ENCODE measurements at regions not wholly inside any gene's neighbourhood (a gene's known extent, or its start where the extent isn't known, plus 50 kb on each side); places are given as distances from the start of the nearest gene placed in this dataset.

- Histone ChIP-seq H3K9me2 (replicated peaks; ENCODE audit: control insufficient read depth, low read length) (no peaks in the 10 kb centered on the region), H3K4me2 (ENCODE audit: low read length) (no peak overlapping the region), H3K27me3 (ENCODE audit: control insufficient read depth, low read length) (no peaks in the 10 kb centered on the region), H3K79me2 (ENCODE audit: control insufficient read depth, low read length) (no peaks in the 10 kb centered on the region), H3F3A (ENCODE audit: control insufficient read depth, insufficient read depth) (no peaks in the 10 kb centered on the region), H3K4me3 (ENCODE audit: low read length) (no peak overlapping the region), H3K27ac (ENCODE audit: low read depth, low read length) (no peak overlapping the region), H3K9me3 (ENCODE audit: control insufficient read depth, insufficient read depth, low read length) (no peaks in the 10 kb centered on the region), H3K4me1 (ENCODE audit: control insufficient read depth, low read length) (no peaks in the 10 kb centered on the region), H4K20me1 (ENCODE audit: control insufficient read depth, insufficient read depth, low read depth, low read length) (no peaks in the 10 kb centered on the region), H3K36me3 (ENCODE audit: control insufficient read depth, low read length) (no peaks in the 10 kb centered on the region)
- TF ChIP-seq EZH2phosphoT487 (IDR thresholded peaks at IDR 0.05; ENCODE audit: borderline replicate concordance, low read length), result no peak
- TF ChIP-seq, protein P1, sequence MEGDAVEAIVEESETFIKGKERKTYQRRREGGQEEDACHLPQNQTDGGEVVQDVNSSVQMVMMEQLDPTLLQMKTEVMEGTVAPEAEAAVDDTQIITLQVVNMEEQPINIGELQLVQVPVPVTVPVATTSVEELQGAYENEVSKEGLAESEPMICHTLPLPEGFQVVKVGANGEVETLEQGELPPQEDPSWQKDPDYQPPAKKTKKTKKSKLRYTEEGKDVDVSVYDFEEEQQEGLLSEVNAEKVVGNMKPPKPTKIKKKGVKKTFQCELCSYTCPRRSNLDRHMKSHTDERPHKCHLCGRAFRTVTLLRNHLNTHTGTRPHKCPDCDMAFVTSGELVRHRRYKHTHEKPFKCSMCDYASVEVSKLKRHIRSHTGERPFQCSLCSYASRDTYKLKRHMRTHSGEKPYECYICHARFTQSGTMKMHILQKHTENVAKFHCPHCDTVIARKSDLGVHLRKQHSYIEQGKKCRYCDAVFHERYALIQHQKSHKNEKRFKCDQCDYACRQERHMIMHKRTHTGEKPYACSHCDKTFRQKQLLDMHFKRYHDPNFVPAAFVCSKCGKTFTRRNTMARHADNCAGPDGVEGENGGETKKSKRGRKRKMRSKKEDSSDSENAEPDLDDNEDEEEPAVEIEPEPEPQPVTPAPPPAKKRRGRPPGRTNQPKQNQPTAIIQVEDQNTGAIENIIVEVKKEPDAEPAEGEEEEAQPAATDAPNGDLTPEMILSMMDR (IDR thresholded peaks at IDR 0.05; ENCODE audit: low read depth, low read length, poor library complexity, severe bottlenecking), result no peak
Observed at GRCh38 chr3:145983101-145983500, 177.9 kb downstream of the PLOD2 start.

All from DOHH2 (cell line).